Fibroblast of skin of back (primary cell): ENCODE measurements at regions not wholly inside any gene's neighbourhood (a gene's known extent, or its start where the extent isn't known, plus 50 kb on each side); places are given as distances from the start of the nearest gene placed in this dataset.

Experiments used
- DNase-seq: peaks from one replicate; pipeline ENCODE4 v3.0.0-alpha.2; 2013

DNA sequence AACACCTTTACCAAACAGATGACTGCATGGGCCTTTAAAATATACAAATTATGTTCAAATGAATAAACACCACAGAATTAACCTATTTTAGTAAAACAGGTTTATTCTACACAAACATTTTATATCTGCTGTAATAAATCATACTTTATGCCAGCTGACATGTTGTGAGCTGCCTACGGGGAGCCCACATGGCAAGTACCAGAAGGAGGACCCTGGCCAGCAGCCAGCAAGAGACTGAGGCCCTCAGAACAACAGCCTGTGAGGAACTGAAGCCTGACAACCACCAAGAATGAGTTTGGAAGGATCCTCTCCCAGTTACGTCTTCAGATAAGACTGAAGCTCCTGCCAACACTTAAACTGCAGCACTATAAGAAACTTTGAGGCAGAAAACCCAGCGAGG lies 377.0 kb downstream of the PDGFC start:
- no peak for DNase-seq

DNA sequence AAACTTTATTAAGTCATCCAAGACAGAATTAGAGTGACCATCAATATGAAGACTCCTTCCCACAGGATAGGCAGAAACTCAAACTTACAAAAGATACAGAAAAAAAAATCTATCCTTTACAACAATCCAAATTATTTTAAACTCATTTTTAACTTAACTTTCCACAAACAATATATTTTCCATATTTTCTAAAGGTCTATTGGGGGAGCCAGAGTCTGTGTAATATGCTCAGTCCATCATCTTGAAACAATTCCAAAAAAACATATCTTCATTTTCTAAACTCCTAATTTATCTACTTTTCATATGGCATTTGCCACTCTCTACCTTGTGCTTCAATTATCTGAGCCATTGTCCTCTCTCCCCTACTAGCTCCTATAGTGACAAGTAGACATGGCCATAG lies 378.1 kb downstream of the PDGFC start:
- DNase-seq = no peak

DNA sequence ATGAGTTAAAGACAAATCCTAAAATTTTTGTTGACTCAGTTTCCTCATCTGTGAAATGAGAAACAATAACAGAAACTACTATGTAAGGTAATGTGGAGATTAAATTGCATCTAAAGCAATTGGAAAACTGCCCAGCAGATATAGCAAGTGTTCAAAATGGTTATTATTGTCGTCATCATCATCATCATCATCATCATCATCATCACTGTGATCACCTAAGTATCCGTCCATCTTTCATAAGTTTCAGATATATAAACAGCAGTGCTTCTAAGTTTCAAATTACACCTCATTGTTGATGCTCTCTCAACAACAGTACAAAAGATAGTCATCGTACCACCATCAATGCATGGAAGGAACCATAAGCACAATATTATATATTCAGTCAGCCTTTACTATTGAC lies 379.9 kb downstream of the PDGFC start:
- no peak for DNase-seq

DNA sequence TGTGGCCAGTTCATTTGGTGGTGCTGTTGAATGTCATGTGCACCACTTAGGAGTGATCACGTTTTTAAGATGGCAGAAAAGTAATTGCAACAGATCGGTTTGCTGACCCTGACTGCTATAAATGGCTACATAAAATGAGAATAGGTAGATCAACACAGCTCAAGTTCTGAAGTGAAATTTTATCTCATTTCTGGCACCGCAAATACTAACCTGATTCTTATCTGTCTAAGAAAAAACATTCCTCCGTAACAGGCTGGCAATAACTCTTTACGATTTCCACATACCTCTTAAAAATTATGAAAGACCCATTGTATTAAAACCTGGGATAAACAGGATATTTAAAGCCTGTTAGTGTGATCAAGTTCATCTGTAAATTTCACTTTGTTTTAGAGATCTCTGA lies 387.5 kb downstream of the PDGFC start:
- DNase-seq = no peak

- no peak for DNase-seq
Observed at GRCh38 chr4:156583265-156583664, 388.3 kb downstream of the PDGFC start.

DNA sequence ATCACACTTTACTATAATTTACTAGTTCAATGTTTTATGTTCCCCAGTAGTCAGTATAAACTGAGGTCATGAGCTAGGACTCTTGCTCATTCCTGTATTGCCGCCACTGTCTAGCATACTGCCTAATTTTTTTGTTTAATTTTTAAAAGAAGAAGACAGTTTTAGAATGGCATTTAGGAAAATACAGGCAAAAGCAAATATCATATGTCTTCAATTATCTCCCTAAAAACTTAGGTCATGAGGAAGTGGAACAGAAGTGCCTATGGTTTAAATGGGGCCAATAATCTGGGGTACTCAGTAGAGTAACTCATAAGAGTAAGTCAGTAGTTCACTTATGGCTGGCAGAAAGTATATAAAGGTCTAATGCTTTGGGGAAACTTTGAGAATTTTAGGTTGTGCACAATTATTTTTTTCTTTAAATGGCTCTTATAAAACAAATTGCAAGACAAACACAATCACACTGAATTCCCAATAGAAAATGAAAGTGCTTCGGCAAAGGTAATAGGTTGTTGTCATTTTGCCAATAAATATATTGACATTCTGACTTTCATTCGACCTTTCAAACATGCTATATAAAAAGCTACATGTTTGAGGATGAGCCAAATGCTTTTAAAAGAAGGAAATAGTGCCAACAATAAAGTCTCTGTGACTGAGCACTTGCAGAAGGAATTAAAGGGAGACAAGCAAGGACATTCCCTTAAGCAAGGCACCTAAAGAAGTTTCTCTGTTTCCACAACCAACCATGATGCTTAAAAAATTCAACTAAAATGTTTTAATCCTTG lies 390.1 kb downstream of the PDGFC start:
- no peak for DNase-seq

DNA sequence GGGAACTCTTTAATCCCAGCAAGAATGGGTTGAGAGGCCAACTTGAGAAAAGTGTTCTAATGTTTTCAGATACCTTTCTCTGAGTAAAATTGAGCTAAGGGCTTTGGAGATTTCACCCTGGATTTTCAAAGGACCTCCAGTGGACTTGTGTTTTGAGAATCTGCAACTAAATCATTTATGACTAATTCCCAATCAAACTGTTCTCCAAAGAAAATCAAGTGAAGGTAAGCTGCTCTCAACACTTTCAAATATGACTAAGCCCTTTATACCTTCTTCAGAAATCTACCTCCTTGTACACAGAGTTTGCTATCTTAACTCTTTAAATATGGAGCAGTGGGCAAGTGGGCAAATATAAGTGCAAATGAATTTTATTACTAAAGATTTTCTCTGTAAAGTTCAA lies 392.9 kb downstream of the PDGFC start:
- DNase-seq = no peak

- no peak for DNase-seq
Observed at GRCh38 chr4:156578005-156578404, 393.6 kb downstream of the PDGFC start.

DNA sequence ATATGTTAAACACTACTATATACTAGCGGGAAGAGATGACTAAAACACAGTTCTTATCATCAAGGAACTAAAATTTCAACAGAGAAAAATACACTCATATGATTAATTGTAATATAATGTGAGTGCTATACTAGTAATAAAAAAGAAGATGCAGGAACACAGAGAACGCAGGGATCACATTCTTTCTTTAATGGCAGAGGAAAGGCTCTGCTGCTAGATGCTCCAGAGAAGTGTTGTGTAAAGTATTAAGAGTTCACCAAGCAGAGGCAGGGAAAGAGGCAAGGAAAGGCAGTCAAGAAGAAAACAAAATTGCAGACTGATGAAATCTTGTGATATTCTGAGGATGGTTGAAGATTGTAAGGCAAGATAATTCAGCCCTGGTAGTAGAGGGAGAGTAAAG lies 394.7 kb downstream of the PDGFC start:
- DNase-seq = no peak

- DNase-seq = peak; percentile 8
Observed at GRCh38 chr4:156575430-156576073, 396.0 kb downstream of the PDGFC start.

DNA sequence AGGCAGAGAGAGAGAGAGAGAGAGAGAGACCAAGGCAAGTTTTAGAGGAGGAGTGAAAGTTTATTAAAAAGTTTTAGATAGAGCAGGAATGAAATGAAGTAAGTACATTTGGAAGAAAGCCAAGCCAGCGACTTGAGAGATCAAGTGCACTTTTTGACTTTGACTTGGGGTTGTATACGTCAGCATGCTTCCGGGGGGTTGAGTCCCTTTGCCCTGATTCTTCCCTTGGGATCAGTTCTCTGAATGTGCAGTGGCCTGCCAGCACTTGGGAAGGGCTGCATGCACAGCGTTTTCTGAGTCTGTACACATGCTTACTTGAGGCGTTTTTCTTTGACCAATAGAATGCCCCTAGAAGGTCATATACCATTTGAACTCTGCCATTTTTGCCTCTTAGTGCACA lies 400.5 kb downstream of the PDGFC start:
- no peak for DNase-seq

DNA sequence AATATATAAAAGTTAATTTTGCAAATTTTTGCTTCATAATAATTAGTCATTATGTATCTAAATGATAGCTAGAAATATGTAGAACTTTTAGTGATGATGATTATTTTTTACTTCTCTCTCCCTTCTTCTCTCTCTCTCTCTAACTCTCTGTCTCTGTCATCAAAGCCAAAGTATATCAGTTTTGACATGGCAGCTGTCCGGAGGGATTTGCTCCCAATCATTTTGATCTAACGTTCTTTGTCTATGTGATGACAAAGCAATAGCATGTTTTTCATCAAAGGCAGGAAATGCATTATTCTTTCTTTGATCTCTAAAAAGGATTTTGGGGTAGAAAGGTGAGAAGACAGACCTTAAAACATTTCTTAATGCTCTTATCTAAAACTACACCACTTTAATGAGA lies 402.1 kb downstream of the PDGFC start:
- no peak for DNase-seq

GRCh38 chr4:156568484-156568883 lies 403.1 kb downstream of the PDGFC start:
- DNase-seq = no peak

DNA sequence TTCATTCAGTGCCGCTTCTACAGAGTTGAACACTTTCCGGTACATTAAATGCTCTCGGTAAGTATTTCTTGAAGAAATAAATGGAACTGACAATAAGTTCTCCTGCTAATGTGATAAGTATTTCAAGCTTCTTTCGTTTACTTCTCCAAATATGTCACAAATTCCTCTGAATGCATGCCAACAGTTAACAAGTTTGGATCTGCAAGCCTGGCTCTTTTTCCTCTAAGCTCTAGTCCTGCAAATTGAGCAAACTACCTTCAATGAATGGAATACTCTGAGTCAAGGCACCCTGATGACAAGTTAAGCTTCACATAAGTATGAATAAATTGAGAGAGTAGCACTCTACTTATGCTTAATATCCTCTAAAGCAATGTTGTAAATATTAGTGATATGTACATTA lies 403.6 kb downstream of the PDGFC start:
- peak; percentile 26 for DNase-seq

- peak; percentile 29 for DNase-seq
Observed at GRCh38 chr4:156560701-156561100, 410.9 kb downstream of the PDGFC start.

GRCh38 chr4:156559346-156559745 lies 412.3 kb downstream of the PDGFC start:
- DNase-seq = no peak

- DNase-seq = no peak
Observed at GRCh38 chr4:156558373-156559025, 413.1 kb downstream of the PDGFC start.

DNA sequence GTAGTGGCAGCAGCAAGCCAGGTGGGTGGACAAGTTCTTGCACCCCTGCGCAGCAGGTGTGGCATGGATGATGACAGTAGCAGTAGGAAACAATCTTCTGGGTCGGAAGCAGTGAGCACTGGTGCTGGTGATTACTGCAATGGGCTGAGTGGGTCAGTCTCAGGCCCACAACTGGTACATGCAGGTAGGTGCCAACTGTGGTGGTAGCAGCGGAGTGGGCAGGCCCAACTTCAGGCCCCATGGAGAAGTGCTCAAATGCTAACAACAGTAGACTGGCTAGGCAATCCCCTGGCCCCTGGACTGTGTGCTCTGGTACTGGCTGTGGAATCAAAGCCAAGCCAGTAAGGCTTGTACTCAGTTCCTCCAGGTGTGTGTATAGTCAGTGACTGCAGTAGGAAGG lies 413.7 kb downstream of the PDGFC start:
- no peak for DNase-seq

DNA sequence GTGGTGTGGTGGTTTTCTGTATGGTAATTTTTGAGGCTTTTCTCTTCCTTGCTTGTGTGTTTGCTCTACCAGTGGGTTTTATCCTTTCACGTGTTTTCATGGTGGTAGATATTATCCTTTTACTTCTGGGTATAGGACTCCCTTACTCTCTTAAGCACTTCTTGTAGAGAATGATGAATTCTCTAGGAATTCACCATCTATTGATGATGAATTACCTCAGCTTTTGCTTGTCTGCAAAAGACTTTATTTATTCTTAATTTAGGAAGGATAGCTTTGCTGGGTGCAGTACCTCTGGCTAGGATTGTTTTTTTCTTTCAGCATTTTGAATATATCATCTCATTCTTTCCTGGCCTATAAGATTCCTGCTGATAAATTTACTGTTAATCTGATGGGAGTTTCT lies 415.3 kb downstream of the PDGFC start:
- DNase-seq = peak; percentile 28

DNA sequence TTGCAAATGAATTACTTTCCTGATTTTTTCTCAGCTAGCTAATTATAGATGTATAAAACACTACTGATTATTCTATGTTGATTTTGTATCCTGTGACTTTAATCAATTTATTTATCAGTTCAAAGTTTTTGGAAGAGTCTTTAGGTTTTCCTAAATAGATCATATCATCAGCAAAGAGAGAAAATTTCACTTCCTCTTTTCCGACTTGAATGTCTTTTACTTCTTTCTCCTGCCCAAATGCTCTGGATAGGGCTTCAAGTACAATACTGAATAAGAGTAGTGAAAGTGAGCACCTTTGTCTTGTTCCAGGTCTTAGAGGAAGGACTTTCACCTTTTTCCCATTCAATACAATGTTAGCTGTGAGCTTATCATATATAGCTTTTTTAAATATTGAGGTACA lies 417.9 kb downstream of the PDGFC start:
- DNase-seq = no peak

DNA sequence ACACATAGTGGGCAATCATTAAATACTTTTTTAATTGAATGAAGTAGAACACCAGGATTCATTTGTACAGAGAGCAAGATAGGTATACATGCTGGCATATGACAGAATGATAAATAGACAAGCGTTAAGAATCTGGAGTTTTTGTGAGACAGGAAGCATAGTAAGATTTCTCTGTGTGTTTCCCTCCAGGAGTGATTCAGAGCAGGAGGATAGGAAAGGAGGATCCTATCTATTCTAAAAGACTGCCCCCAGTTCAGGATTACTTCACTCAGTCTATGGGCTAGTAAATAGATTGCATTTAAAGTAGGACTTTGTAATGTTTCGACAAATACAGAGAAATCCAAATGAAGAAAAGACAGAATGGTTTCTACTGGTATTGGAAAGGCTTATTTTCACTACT lies 423.7 kb downstream of the PDGFC start:
- DNase-seq = peak; percentile 23

DNA sequence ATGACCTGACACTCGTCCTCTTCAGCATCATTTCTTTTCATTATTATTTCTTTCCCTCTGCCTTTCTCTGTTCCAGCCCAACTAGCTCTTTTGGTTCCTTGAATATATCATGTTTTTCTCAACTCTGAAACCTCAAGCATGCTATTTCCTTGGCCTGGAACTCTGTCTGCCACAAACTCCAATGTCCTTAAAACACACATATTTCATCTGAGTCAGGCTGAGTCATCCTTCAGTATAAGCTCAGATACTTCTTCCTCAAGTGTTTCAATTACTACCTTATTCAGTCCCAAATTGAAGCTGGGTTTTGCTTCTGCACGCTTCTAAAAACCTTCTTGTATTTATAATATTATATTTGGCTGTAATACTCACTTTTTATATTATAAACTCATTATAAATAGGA lies 424.2 kb downstream of the PDGFC start:
- peak; percentile 94 for DNase-seq

- DNase-seq = no peak
Observed at GRCh38 chr4:156545003-156545785, 426.4 kb downstream of the PDGFC start.
